ENCODE measurements at regions not wholly inside any gene's neighbourhood (a gene's known extent, or its start where the extent isn't known, plus 50 kb on each side); places are given as distances from the start of the nearest gene placed in this dataset.
"Not testable (repeated sequence)": the region's sequence is repeated elsewhere in the genome, so short reads cannot be mapped to it uniquely, and the experiment has no call there.

- FAIRE-seq: no peak
- DNase-seq (ENCODE audit: extremely low spot score, insufficient read length, low read depth): no peak
Observed at GRCh38 chr2:53173698-53174455, 593.7 kb upstream of the CHAC2 start.

GRCh38 chr2:53173091-53173490 is 594.5 kb upstream of the CHAC2 start:
- no peak for DNase-seq (ENCODE audit: extremely low spot score, insufficient read length, low read depth)
- FAIRE-seq: no peak

GRCh38 chr2:53170466-53170865 is 597.1 kb upstream of the CHAC2 start:
- no peak for FAIRE-seq
- DNase-seq (ENCODE audit: extremely low spot score, insufficient read length, low read depth): no peak

- FAIRE-seq (no peak), DNase-seq (ENCODE audit: extremely low spot score, insufficient read length, low read depth) (no peak)
Observed at GRCh38 chr2:53167227-53167626, 600.4 kb upstream of the CHAC2 start.

GRCh38 chr2:53150146-53150545 is 617.5 kb upstream of the CHAC2 start:
- no peak for DNase-seq (ENCODE audit: extremely low spot score, insufficient read length, low read depth)
- no peak for FAIRE-seq

- FAIRE-seq: no peak
- DNase-seq (ENCODE audit: extremely low spot score, insufficient read length, low read depth): no peak
Observed at GRCh38 chr2:53148221-53148620, 619.4 kb upstream of the CHAC2 start.

GRCh38 chr2:53131416-53131815 is 636.2 kb upstream of the CHAC2 start:
- DNase-seq (ENCODE audit: extremely low spot score, insufficient read length, low read depth) (no peak), FAIRE-seq (no peak)

GRCh38 chr2:53130441-53130943 is 637.1 kb upstream of the CHAC2 start:
- FAIRE-seq: no peak
- no peak for DNase-seq (ENCODE audit: extremely low spot score, insufficient read length, low read depth)

- FAIRE-seq (no peak), DNase-seq (ENCODE audit: extremely low spot score, insufficient read length, low read depth) (no peak)
Observed at GRCh38 chr2:53129851-53130250, 637.8 kb upstream of the CHAC2 start.

- FAIRE-seq: no peak
- DNase-seq (ENCODE audit: extremely low spot score, insufficient read length, low read depth): no peak
Observed at GRCh38 chr2:53127061-53127650, 640.4 kb upstream of the CHAC2 start.

- FAIRE-seq (no peak), DNase-seq (ENCODE audit: extremely low spot score, insufficient read length, low read depth) (no peak)
Observed at GRCh38 chr2:53114991-53115390, 652.6 kb upstream of the CHAC2 start.

- DNase-seq (ENCODE audit: extremely low spot score, insufficient read length, low read depth) (no peak), FAIRE-seq (no peak)
Observed at GRCh38 chr2:53114582-53114981, 653.0 kb upstream of the CHAC2 start.

GRCh38 chr2:53112408-53112807 is 655.2 kb upstream of the CHAC2 start:
- not testable (repeated sequence) for FAIRE-seq; DNase-seq (ENCODE audit: extremely low spot score, insufficient read length, low read depth)

GRCh38 chr2:53111406-53111805 is 656.2 kb upstream of the CHAC2 start:
- FAIRE-seq (no peak), DNase-seq (ENCODE audit: extremely low spot score, insufficient read length, low read depth) (no peak)

GRCh38 chr2:53111004-53111403 is 656.6 kb upstream of the CHAC2 start:
- DNase-seq (ENCODE audit: extremely low spot score, insufficient read length, low read depth): no peak
- FAIRE-seq: no peak

- DNase-seq (ENCODE audit: extremely low spot score, insufficient read length, low read depth): no peak
Observed at GRCh38 chr2:53108246-53108645, 659.4 kb upstream of the CHAC2 start.

GRCh38 chr2:53104263-53104662 is 663.3 kb upstream of the CHAC2 start:
- FAIRE-seq (no peak), DNase-seq (ENCODE audit: extremely low spot score, insufficient read length, low read depth) (no peak)

More at GRCh38 chr2:53108246-53108645, 659.4 kb upstream of the CHAC2 start:
- FAIRE-seq: no peak

- no peak for FAIRE-seq
Observed at GRCh38 chr2:53103679-53104078, 663.9 kb upstream of the CHAC2 start.

GRCh38 chr2:53098696-53099078 is 668.9 kb upstream of the CHAC2 start:
- FAIRE-seq (no peak), DNase-seq (ENCODE audit: extremely low spot score, insufficient read length, low read depth) (no peak)

More at GRCh38 chr2:53103679-53104078, 663.9 kb upstream of the CHAC2 start:
- no peak for DNase-seq (ENCODE audit: extremely low spot score, insufficient read length, low read depth)

- no peak for DNase-seq (ENCODE audit: extremely low spot score, insufficient read length, low read depth)
Observed at GRCh38 chr2:53096351-53096750, 671.3 kb upstream of the CHAC2 start.

GRCh38 chr2:53095664-53096063 is 671.9 kb upstream of the CHAC2 start:
- FAIRE-seq (no peak), DNase-seq (ENCODE audit: extremely low spot score, insufficient read length, low read depth) (no peak)

More at GRCh38 chr2:53096351-53096750, 671.3 kb upstream of the CHAC2 start:
- no peak for FAIRE-seq

Measured in GM18507 (cell line).